IPS-18c (cell line): ENCODE measurements at regions not wholly inside any gene's neighbourhood (a gene's known extent, or its start where the extent isn't known, plus 50 kb on each side); places are given as distances from the start of the nearest gene placed in this dataset.

ENCODE experiments used
- H3K4me3 ChIP-seq: 2 replicates; pipeline ENCODE4 v1.7.0; 2013; ENCODE audit warnings: low read depth, mild to moderate bottlenecking, low read length, moderate library complexity; ENCODE audit not compliant: insufficient read depth
- H3K9me3 ChIP-seq: one replicate; pipeline ENCODE4 v1.6.1; 2013; ENCODE audit warnings: mild to moderate bottlenecking, low read length, moderate library complexity; ENCODE audit not compliant: control insufficient read depth, insufficient read depth

DNA sequence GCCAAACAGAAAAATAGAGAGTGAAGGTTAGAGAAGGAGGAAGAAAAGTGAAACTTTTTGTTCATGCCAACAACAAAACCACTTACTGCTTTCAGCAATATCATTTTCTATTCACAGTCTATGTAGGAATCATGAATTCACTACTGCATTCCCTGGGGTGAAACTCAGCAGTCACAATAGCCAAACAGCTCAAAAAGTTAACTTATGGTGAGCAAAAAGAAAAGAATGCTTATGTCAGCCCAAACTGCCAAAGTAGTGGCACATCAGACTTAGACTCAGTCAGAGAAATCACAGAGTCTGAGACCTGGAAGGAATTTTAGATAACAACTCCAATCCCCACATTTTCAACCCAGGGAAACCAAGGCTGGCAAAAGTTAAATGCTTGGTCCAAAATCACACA lies 238.7 kb upstream of the TMCO5A start:
- Histone ChIP-seq H3K4me3 (no peak overlapping the region), H3K9me3 (no peaks in the 10 kb centered on the region)

DNA sequence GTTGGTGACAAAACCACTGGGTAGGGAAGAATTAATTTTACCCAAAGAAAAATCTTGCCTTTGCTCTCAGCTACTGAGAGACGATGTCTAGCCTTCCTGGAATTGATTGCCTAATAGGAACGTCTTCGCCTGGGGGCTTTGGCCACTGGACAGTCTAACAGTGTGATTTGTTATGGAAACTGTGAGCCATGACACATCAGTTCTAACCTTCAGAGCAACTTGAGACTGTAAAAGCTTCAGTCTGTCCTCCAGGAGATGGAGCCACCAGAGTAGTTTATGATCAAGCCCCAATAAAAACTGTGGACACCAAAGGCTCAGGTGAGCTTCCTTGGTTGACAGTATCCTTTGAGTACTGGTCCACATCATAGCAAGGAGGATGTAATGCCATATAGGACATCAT lies 235.8 kb upstream of the TMCO5A start:
- no peaks in the 10 kb centered on the region for H3K9me3 ChIP-seq
- no peak overlapping the region for H3K4me3 ChIP-seq

DNA sequence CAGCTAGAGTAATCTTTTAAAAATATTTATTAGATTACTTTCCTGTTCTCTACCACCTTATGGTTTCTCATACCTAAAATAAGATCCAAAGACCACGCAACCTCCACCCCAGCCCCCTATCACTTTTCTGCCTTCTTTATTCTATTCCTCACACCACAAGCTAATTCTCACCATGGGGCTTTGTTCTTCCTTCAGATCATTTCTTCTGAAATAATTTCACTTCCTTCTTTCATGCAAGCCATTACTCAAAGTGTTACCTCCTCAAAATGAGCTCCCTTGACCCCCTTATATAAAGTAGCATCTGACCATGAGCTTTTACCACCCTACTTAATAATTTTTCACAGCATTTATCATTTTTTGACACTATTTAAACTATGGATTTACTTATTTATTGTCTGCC lies 233.2 kb upstream of the TMCO5A start:
- Histone ChIP-seq H3K9me3 (no peaks in the 10 kb centered on the region), H3K4me3 (no peak overlapping the region)

DNA sequence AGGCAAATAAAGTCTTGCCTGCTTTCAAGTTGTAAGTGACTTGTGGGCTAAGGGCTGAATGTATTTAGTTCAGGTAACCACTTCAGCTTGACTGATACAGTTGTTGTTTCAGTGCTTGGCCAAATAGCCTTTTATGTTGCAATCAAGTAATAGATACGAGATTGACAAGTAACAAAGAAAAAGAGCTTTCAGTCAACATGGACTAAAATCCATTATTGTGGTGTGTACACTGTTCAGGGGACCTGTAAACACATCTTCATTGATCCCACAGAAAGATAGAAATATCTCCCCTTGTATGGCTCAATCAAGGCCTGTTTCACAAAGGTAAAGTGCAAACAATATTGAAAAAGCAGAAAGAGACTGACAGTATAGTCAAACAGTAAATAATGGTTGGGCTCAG lies 224.8 kb upstream of the TMCO5A start:
- no peak overlapping the region for H3K4me3 ChIP-seq
- H3K9me3 ChIP-seq, result peaks cover 7% of the 10 kb centered on the region

GRCh38 chr15:37715101-37715500 lies 219.3 kb upstream of the TMCO5A start:
- H3K9me3 ChIP-seq, result peaks cover 7% of the 10 kb centered on the region
- no peak overlapping the region for H3K4me3 ChIP-seq

DNA sequence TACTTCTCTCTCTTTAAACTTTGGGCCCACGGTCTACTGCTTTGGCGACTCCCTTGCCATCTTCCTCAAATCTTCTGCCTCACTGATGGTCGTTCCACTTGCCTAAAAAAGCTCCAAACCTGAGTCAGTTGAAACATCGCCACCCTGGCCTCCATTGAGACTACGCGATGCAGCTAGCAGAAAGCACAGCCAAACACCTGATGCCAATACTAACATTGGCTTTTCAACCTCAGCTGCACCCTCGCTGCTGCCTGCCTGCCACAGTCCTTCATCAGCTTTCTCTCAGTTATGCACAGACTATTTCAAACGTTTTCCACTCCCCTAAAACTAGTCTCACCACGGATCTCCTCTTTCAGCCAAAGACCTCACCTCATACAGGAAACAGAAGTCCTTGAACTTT lies 214.2 kb upstream of the TMCO5A start:
- Histone ChIP-seq H3K9me3 (no peaks in the 10 kb centered on the region), H3K4me3 (no peak overlapping the region)

GRCh38 chr15:37731146-37731746 lies 203.2 kb upstream of the TMCO5A start:
- H3K9me3 ChIP-seq, result no peaks in the 10 kb centered on the region
- H3K4me3 ChIP-seq, result no peak overlapping the region

- H3K4me3 ChIP-seq, result no peak overlapping the region
- H3K9me3 ChIP-seq, result no peaks in the 10 kb centered on the region
These were observed 200.8 kb upstream of the TMCO5A start for GRCh38 chr15:37733628-37734027.

GRCh38 chr15:37740623-37741141 lies 193.8 kb upstream of the TMCO5A start:
- H3K9me3 ChIP-seq, result no peaks in the 10 kb centered on the region

GRCh38 chr15:37743826-37744225 lies 190.6 kb upstream of the TMCO5A start:
- Histone ChIP-seq H3K4me3 (no peak overlapping the region), H3K9me3 (no peaks in the 10 kb centered on the region)

More at GRCh38 chr15:37740623-37741141, 193.8 kb upstream of the TMCO5A start:
- H3K4me3 ChIP-seq, result no peak overlapping the region

- Histone ChIP-seq H3K9me3 (no peaks in the 10 kb centered on the region), H3K4me3 (no peak overlapping the region)
These were observed 189.9 kb upstream of the TMCO5A start for GRCh38 chr15:37744521-37744920.

GRCh38 chr15:37751401-37751800 lies 183.0 kb upstream of the TMCO5A start:
- Histone ChIP-seq H3K4me3 (no peak overlapping the region), H3K9me3 (no peaks in the 10 kb centered on the region)

- no peak overlapping the region for H3K4me3 ChIP-seq
- H3K9me3 ChIP-seq, result no peaks in the 10 kb centered on the region
These were observed 178.0 kb upstream of the TMCO5A start for GRCh38 chr15:37756407-37756806.

GRCh38 chr15:37758412-37758811 lies 176.0 kb upstream of the TMCO5A start:
- H3K9me3 ChIP-seq, result peaks cover 2% of the 10 kb centered on the region

GRCh38 chr15:37764733-37765191 lies 169.7 kb upstream of the TMCO5A start:
- Histone ChIP-seq H3K9me3 (peaks cover 2% of the 10 kb centered on the region), H3K4me3 (no peak overlapping the region)

More at GRCh38 chr15:37758412-37758811, 176.0 kb upstream of the TMCO5A start:
- no peak overlapping the region for H3K4me3 ChIP-seq

DNA sequence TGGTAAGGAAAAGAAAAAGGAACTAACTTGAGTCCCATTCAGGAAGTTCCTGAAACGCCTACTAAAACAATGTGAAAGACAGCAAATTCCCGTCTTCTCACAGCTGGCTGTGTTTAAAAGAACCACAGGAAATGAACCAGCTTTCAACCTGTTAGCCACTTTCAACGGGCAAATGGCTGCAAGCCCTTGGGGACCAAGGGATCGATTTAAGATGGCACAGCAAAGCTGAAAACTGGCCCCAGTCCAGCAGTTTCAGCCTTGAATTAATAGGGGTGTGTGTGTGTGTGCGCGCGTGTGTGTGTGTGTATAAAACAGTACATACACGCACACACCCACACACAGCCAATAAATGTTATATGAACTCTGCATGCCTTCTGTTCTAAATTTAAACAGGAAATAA lies 168.7 kb upstream of the TMCO5A start:
- H3K9me3 ChIP-seq, result peaks cover 2% of the 10 kb centered on the region
- H3K4me3 ChIP-seq, result no peak overlapping the region

- Histone ChIP-seq H3K9me3 (no peaks in the 10 kb centered on the region), H3K4me3 (no peak overlapping the region)
These were observed 166.5 kb upstream of the TMCO5A start for GRCh38 chr15:37767841-37768455.

GRCh38 chr15:37771465-37771864 lies 163.0 kb upstream of the TMCO5A start:
- Histone ChIP-seq H3K9me3 (no peaks in the 10 kb centered on the region), H3K4me3 (no peak overlapping the region)
